Jurkat, Clone E6-1 (cell line): ENCODE measurements at regions not wholly inside any gene's neighbourhood (a gene's known extent, or its start where the extent isn't known, plus 50 kb on each side); places are given as distances from the start of the nearest gene placed in this dataset.
A peak's percentile ranks its signal among the peaks of the same experiment; 100 is the strongest.

ENCODE experiments used
- DNase-seq: peaks from one replicate; pipeline ENCODE4 v3.0.0-alpha.2; 2011; ENCODE audit warnings: low read depth, low spot score
- H3K4me3 ChIP-seq: 2 replicates; pipeline ENCODE4 v1.5.1; 2011; ENCODE audit warnings: mild to moderate bottlenecking, low read length, control low read depth, moderate library complexity

DNA sequence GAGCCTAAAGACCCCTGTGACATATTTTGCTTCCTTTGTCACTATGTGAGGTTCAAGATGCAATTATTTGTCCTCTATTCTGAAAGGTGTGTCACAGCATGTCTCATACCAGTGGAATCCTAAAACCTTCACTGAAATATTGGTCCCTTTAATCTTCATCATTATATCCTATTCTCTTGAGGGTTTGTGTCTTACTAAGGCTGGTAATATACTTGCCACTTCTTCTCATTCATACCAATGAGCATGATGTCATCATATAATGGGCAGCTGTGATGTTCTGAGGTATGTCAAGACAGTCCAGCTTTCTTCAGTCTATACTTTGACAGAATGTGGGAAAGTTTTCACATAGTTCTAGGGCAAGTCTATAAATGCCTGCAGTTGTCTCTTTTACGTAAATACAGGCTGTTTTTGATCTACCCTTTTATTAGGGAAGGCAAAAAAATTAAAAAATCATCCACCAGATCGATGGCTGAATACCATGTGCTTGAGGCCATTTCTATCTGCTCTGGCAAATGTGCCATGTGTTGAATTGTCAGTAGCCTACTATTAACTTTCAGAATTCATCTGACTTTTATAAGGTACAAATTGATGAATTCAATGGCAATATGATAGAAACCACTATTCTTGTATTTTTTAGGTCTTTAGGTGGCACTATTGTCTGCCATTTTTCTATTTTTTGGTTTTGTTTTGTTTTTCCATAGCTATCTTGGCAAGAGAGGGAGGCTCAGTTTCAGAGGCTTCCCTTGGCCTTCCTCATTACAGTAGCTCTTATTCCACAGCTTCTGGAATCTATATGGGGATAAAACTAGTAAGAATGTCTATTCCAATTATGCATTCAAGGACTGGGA is 209.0 kb downstream of the PPARGC1A start:
- DNase-seq = no peak
- no peak overlapping the region for H3K4me3 ChIP-seq

DNA sequence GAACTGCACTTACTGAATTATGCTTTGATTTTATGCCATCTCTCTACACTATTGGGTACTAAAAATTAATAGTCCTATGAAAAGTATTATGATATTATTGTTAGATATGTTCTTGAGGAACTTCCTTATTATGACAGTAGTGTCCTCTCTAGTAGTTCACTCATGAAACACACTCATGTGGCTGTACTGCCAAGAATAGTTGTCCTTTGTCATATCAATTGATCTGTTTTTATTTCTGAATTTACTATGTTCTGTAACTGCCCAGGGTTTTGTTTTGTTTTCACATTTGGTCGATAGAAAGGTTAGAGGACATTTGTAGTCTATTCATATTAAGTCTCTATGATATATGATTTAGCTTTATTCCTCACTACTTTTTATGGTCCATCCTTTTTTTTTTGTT is 215.2 kb downstream of the PPARGC1A start:
- no peak for DNase-seq
- no peak overlapping the region for H3K4me3 ChIP-seq

DNA sequence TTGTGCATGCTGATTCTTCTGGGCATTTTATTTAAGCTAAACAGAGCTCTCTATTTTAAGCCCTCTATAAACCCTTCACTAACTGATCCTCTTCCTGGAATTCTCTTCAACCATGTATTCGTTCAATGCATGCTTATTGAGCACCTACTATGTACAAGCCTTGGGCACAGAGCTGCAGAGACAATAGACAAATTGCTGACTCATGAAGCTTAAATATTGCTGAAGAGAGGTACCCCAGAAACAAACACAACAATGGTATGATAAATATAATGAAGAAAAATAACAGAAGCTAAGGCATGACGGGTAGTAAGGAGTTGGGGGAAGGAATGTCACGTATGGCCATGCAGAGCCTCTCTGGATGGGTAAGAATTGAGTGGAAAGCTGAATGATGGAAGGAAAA is 222.2 kb downstream of the PPARGC1A start:
- no peak overlapping the region for H3K4me3 ChIP-seq
- no peak for DNase-seq

DNA sequence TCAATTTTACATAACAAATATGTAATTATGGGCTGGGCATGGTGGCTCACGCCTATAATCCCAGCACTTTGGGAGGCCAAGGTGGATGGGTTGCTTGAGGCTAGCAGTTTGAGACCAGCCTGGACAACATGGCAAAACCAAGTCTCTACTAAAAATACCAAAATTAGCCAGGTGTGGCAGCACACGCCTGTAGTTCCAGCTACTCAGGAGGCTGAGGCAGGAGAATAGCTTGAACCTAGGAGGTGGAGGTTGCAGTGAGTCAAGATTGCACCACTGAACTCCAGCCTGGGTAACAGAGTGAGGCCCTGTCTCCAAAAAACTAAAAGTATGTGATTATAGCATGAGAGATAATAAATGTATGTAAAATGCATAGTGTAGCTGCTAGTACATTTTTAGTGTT is 229.0 kb downstream of the PPARGC1A start:
- no peak for DNase-seq
- H3K4me3 ChIP-seq = no peak overlapping the region

DNA sequence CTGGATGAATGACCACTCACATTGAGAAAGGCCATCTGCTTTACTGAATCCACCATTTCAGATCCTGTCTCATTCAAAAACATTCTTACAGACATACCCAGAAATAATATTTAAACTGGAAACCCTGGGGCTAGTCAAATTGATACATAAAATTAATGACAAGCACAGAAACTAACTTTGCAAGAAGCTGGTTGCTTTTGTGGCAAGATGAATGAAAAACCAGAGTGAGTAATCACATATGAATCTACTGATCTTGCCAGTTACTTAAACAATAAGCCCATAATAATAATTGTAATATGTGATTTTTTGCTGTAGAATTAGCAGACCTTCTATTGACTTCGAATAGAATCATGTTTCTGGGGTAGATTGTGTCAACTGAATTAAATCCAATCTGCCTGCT is 235.1 kb downstream of the PPARGC1A start:
- no peak for DNase-seq

DNA sequence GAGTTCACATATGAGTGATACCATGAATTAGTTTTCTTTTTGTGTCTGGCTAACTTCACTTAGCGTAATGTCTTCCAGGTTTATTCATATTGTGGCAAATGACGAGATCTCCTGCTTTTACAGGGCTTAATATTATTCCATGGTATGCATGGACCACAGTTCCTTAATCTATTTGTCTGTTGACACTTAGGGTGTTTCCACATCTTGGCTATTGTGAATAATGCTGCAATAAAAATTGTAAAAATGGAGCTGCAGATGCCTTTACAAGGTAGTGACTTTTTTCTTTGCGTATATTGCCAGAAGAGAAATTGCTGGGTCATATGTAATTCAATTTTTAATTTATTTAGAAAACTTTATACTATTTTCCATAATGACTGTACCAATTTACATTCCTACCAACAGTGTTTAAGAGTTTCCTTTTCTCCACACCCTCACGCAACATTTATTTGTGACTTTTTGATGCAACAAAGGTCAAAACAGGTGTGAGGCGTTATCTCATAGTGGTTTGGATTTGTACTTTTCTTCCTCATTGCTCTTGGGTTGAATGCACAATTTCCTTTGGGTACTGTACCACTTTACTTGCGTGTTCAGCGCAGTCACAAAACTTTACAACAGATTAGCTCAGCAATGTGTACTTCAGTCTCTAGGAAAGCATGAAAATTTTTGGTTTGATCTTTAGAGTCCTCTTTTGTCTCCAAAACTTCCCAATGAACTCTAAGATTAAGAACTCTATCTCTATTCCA is 240.8 kb downstream of the PPARGC1A start:
- no peak for DNase-seq

More for the DNA sequence above, 235.1 kb downstream of the PPARGC1A start:
- H3K4me3 ChIP-seq = no peak overlapping the region

DNA sequence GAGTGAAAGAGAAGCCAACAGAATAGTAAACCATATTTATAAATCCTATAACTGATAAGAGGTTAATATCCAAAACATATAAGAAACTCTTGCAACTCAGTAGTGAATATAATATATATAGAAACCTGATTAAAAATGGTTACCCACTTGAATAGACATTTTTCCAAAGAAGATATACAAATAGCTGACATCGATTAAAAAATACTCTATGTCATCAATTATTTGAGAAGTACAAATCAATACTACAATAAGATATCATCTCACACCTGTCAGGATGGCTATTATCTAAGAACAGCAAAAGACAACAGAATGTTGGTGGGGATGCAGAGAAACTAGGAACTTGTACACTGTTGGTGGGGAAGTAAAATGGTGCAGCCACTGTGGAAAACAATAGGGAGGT is 254.4 kb downstream of the PPARGC1A start:
- DNase-seq = no peak
- no peak overlapping the region for H3K4me3 ChIP-seq

More for the DNA sequence above, 240.8 kb downstream of the PPARGC1A start:
- no peak overlapping the region for H3K4me3 ChIP-seq

DNA sequence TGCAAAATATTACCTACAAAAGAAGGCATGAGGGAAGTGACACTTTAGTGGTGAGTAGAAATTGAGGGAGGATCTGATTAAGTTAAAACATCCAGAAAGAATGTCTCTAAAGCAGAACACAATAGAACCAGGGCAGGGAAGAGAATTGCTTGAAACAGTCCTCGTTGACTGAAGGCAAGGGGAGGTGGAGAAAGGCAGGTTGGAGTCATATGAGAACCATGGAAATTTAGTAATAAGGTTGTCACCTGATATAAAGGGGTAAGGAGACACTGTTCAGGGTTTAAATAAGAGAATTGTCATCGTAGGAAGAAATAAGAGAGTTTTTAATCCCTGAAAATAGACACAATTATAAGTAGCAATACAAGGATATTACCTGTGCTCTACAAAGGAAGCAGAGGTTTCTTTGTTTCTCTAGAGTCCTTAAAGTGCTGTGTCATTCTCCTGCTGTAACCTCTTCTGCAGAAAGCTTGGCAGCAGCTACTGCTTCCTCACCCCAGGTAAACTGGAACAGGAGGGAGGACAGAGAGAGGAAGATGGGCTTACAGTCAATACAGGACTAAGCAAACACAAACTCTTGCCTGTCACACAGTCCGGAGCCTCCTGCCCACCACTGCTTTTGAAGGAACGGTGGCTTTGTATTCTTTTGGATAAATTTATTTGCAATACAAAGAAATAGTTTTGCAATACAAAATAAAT is 258.4 kb downstream of the PPARGC1A start:
- no peak overlapping the region for H3K4me3 ChIP-seq
- no peak for DNase-seq

DNA sequence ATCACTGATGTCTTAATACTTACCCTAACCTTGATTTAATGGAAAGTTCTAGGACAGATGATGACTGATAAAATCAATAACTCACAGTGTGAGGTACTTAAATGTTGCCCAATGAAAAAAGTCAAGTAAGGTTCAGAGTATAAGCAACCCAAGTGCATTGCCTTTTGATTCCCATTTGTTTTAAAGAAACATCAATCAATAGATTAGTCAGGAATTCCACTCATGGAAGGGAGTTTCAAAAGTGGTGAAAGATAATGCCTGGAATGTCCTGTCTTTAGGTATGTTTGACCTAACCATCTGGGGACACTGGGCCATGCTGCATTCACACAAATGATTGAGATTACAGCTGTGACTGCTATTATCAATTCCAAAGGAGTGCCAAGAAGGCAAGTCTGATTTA is 259.7 kb downstream of the PPARGC1A start:
- no peak overlapping the region for H3K4me3 ChIP-seq
- no peak for DNase-seq

DNA sequence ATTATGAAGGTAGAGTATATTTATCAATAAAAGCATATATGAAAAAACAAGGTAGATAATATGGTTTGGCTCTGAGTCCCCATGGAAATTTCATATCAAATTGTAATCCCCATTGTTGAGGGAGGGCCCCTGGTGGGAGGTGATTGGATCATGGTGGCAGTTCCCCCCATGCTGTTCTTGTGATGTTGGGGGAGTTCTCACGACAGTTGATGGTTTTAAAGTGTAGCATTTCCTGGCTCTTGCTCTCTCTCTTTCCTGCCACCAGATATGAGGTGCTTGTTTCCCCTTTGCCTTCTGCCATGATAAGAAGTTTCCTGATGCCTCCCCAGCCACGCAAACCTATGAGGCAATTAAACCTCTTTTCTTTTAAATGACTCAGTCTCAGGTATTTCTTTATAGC is 260.4 kb downstream of the PPARGC1A start:
- DNase-seq = no peak
- no peak overlapping the region for H3K4me3 ChIP-seq

DNA sequence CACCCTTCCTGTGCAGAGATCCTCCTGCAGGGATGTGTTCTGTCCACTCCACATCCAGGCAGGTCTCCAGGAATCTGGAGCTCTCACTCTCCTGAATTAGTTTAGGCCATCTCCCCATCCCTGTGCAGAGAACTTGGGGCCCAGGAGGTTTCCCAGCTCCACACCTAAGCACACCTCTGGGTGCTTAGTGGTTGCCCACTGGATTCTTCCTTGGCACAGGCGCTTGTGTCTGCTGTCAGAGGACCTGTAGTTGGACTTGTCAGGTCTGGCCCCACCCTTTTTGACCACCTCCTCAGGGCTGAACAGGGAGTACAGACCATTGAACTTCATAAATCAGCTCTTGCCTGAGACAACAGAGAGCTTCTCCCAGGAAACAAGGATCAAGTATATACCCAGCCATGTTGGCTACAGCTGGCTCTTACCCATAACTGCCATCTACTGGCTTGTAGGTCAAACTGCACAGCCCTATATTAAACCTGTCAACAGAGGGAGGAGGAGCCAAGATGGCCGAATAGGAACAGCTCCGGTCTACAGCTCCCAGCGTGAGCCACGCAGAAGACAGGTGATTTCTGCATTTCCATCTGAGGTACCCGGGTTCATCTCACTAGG is 275.5 kb downstream of the PPARGC1A start:
- peak; percentile 39 for DNase-seq
- H3K4me3 ChIP-seq = no peak overlapping the region

DNA sequence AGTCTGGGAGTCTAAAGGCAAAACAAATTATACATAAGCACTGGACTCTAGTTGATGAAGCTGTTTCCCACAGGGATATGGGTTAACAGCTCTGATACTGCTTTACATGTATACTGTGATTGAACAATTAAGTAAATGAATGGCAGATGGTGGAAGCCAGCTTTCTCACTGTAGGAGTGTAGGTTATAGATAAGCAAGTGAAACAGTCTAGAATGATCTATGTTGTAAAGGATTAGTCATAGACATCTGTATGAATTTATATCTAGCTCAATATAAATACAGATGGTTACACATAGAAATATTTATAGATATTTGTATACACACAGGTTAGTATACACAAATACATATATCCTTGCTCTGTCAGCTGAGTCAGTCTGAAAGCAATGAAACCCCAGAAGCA is 276.1 kb downstream of the PPARGC1A start:
- DNase-seq = no peak
- no peak overlapping the region for H3K4me3 ChIP-seq

DNA sequence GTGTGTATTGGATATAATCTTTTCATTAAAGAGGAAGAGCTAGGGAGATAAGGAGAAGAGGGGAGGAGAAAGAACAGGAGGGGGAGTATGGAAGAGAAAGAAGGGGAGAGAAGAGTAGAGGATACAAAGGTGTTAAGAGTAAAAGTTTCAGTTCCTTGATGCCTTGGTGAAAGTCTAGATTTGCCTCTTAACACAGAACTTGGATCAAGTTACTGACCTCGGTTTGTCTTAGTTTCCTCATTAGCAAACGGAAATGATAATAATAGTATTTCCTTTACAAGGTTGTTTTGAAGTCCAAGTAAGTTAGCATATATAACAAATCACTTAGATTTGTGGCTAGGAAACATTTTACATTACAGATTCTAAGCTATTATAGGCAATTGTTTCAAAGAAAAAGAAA is 287.1 kb downstream of the PPARGC1A start:
- H3K4me3 ChIP-seq = no peak overlapping the region
- no peak for DNase-seq

DNA sequence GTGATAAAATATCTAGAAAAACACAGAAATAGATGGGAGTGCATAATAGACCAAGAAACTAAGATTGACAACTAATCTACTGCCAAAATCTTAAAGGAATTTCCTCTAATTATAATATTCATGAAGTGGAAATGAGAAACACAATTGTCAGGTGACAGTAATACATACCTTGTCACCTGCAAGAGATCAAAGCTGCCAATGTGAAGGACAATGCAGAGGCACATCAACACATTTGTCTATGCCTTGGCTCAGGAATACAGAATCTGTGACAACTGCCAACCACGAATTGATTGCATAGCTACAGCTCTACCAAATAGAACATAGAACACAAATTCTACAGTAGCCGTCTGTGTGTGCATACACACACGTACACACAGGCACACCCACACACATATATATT is 295.7 kb downstream of the PPARGC1A start:
- no peak overlapping the region for H3K4me3 ChIP-seq
- DNase-seq = no peak

DNA sequence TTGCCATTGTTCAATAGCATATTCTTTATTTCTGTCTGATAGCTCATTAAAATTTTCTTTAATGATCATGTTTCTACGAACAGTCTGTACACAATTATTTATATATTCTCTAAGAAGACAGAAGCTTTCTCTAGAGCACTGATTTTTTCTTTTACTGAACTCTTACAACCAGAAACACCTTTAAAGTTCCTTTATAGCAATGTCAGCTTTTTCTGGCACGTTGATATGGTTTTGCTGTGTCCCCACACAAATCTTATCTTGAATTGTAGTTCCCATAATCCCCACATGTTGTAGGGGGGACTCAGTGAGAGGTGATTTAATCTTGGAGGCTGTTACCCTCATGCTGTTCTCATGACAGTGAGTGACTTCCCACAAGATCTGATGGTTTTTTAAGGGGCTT is 299.4 kb downstream of the PPARGC1A start:
- no peak for DNase-seq
- no peak overlapping the region for H3K4me3 ChIP-seq

DNA sequence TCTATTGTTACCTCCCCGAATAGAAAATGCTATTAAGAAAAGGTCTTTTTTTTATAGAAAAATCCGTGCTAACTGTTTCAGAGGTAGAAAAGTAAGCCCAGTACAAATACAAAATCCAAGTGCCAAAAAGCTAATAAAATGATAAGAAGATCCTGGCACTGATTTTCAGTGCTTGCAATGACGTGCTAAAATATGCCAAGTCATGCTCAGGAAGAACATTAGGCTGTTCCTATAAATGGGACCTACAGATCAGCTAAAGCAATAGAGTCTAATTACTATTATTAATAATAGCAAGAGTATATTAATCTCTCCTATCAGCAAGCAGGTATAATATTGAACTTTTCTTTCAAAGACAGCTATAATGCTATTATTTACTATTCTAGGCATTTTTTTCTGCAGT is 305.8 kb downstream of the PPARGC1A start:
- H3K4me3 ChIP-seq = no peak overlapping the region
- DNase-seq = no peak

DNA sequence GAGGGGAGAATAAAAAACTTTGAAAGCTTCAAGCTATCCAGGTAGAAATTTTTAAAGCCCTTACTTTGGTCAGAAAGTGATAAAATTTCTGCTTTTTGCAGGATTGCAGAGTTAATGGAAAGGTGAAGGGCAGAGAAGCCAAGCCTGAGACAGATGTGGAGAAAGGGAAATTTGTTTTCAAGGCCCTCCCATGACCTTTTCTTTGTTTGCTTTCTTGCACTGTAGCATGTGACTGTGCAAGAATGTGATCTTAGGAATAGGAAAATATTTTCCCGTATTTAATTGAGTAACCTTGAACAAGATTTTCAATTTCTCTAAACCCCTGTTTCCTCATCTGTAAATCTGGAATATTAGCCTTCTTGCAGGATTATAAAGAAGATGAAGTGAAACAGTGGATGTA is 307.2 kb downstream of the PPARGC1A start:
- DNase-seq = no peak
- no peak overlapping the region for H3K4me3 ChIP-seq

DNA sequence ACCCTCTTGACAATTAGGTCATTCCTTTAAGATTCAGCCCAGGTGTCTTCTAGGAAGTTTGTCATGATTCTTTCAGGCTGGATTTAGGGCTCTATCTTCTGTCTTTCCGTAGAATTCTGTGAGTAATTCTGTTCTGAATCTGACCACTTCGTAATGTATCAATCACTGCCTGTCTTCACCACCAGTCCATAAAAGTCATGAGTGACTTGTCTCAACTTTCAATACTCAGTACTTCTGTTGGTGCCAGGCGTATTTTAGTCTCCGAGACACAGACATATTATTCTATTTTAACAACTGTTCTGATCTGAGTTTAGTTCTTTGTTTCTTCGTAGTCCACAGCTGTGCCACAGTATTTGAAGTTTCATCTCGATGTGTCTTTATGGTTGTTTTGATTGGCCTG is 310.7 kb downstream of the PPARGC1A start:
- DNase-seq = no peak
- H3K4me3 ChIP-seq = no peak overlapping the region

DNA sequence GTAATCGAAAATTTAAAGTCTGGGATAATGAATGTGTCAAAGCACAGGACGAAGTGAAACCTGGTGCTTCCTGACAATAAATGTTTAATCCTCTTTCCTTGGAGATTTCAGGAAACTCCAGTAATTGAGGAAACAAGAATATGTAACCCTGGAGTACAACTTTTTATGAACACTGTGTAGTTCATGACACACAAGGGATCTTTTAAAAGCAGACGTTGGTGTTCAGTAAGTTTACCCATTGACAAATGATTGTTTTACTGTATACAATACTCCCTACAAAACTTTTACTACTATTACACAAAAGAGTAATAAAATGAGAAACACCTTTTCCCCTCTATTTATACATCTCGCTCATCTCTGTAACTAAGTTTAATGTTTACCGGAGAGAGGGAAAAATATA is 312.4 kb downstream of the PPARGC1A start:
- no peak for DNase-seq

DNA sequence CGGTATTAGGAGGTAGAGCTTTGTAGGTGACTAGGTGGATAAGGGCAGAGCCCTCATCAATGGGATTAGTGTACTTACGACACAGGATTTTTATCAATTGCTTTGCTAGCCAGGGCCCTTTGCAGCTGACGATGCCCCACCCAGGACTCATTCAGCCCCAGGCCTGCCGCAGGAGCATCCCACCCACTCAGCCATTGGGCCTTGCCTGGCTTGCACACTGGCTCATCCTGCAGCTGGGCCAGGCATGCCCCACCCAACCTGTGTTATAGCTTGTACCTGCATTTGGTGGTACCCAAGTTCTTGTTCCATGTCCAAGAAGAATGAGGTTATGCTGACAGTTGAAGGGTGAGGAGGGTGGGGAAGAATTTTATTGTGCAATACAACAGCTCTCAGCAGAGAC is 317.5 kb downstream of the PPARGC1A start:
- H3K4me3 ChIP-seq = no peak overlapping the region
- no peak for DNase-seq

More for the DNA sequence above, 312.4 kb downstream of the PPARGC1A start:
- H3K4me3 ChIP-seq = no peak overlapping the region
